ENCODE measurements at regions not wholly inside any gene's neighbourhood (a gene's known extent, or its start where the extent isn't known, plus 50 kb on each side); places are given as distances from the start of the nearest gene placed in this dataset.

GRCh38 chr13:111620166-111620565 lies 299.7 kb downstream of the TEX29 start:
- H3K27me3 ChIP-seq (ENCODE audit: control insufficient read depth, insufficient read depth, low read length), result no peaks in the 10 kb centered on the region
- DNase-seq (ENCODE audit: low read depth) (no peak), FAIRE-seq (peak; percentile 60)
- no peak for TF ChIP-seq CTCF (IDR thresholded peaks at IDR 0.05; ENCODE audit: insufficient read depth, low read length, severe bottlenecking)
- H3K36me3 ChIP-seq (ENCODE audit: control insufficient read depth, insufficient read depth, low read length), result no peaks in the 10 kb centered on the region
- no peak overlapping the region for H3K4me3 ChIP-seq (ENCODE audit: low read depth, low read length)

- DNase-seq (ENCODE audit: low read depth), result no peak
- Histone ChIP-seq H3K36me3 (ENCODE audit: control insufficient read depth, insufficient read depth, low read length) (no peaks in the 10 kb centered on the region), H3K27me3 (ENCODE audit: control insufficient read depth, insufficient read depth, low read length) (no peaks in the 10 kb centered on the region), H3K4me3 (ENCODE audit: low read depth, low read length) (no peak overlapping the region)
- FAIRE-seq, result no peak
- no peak for TF ChIP-seq CTCF (IDR thresholded peaks at IDR 0.05; ENCODE audit: insufficient read depth, low read length, severe bottlenecking)
Measured at GRCh38 chr13:111620586-111620985, 300.1 kb downstream of the TEX29 start.

- H3K27me3 ChIP-seq (ENCODE audit: control insufficient read depth, insufficient read depth, low read length), result no peaks in the 10 kb centered on the region
- no peaks in the 10 kb centered on the region for H3K36me3 ChIP-seq (ENCODE audit: control insufficient read depth, insufficient read depth, low read length)
- no peak for FAIRE-seq
- DNase-seq (ENCODE audit: low read depth), result no peak
- no peak for TF ChIP-seq CTCF (IDR thresholded peaks at IDR 0.05; ENCODE audit: insufficient read depth, low read length, severe bottlenecking)
- no peak overlapping the region for H3K4me3 ChIP-seq (ENCODE audit: low read depth, low read length)
Measured at GRCh38 chr13:111621164-111621563, 300.7 kb downstream of the TEX29 start.

- Histone ChIP-seq H3K36me3 (ENCODE audit: control insufficient read depth, insufficient read depth, low read length) (no peaks in the 10 kb centered on the region), H3K4me3 (ENCODE audit: low read depth, low read length) (no peak overlapping the region), H3K27me3 (ENCODE audit: control insufficient read depth, insufficient read depth, low read length) (no peaks in the 10 kb centered on the region)
- TF ChIP-seq CTCF (IDR thresholded peaks at IDR 0.05; ENCODE audit: insufficient read depth, low read length, severe bottlenecking), result no peak
- FAIRE-seq (no peak), DNase-seq (ENCODE audit: low read depth) (no peak)
Measured at GRCh38 chr13:111622051-111622531, 301.6 kb downstream of the TEX29 start.

- DNase-seq (ENCODE audit: low read depth) (no peak), FAIRE-seq (no peak)
- no peaks in the 10 kb centered on the region for H3K36me3 ChIP-seq (ENCODE audit: control insufficient read depth, insufficient read depth, low read length)
- no peaks in the 10 kb centered on the region for H3K27me3 ChIP-seq (ENCODE audit: control insufficient read depth, insufficient read depth, low read length)
- no peak overlapping the region for H3K4me3 ChIP-seq (ENCODE audit: low read depth, low read length)
- no peak for TF ChIP-seq CTCF (IDR thresholded peaks at IDR 0.05; ENCODE audit: insufficient read depth, low read length, severe bottlenecking)
Measured at GRCh38 chr13:111623208-111623607, 302.8 kb downstream of the TEX29 start.

GRCh38 chr13:111623743-111624505 lies 303.5 kb downstream of the TEX29 start:
- H3K27me3 ChIP-seq (ENCODE audit: control insufficient read depth, insufficient read depth, low read length), result no peaks in the 10 kb centered on the region
- FAIRE-seq (no peak), DNase-seq (ENCODE audit: low read depth) (no peak)
- no peak overlapping the region for H3K4me3 ChIP-seq (ENCODE audit: low read depth, low read length)
- no peaks in the 10 kb centered on the region for H3K36me3 ChIP-seq (ENCODE audit: control insufficient read depth, insufficient read depth, low read length)
- TF ChIP-seq CTCF (IDR thresholded peaks at IDR 0.05; ENCODE audit: insufficient read depth, low read length, severe bottlenecking), result no peak

Measured in bronchial epithelial cell (primary cell).